Activated CD8-positive, alpha-beta T cell treated with anti-CD3 and anti-CD28 coated beads for 36 hours (primary cell): ENCODE measurements at regions not wholly inside any gene's neighbourhood (a gene's known extent, or its start where the extent isn't known, plus 50 kb on each side); places are given as distances from the start of the nearest gene placed in this dataset.

Source experiments
- ATAC-seq: fragments of 200-7000 bp; cut with Tn5 transposase; one replicate; pipeline ENCODE4 v1.10.0; 2021; ENCODE audit warnings: mild to moderate bottlenecking, moderate library complexity
- CTCF ChIA-PET: fragments of 350-600 bp; sonication (Branson Sonifier 250); formaldehyde crosslinking; loops from one replicate; lab custom pipeline; 2021; ENCODE audit warnings: antibody characterized with exemption; lab: Charles Lee
- POLR2A ChIA-PET: fragments of 350-600 bp; sonication (Branson Sonifier 250); formaldehyde crosslinking; loops from one replicate; lab custom pipeline; 2021; ENCODE audit warnings: antibody characterized with exemption; lab: Charles Lee
- DNase-seq: peaks from one replicate; pipeline ENCODE4 v3.0.0-alpha.2; 2020
- H3K27ac Mint-ChIP-seq: one replicate; pipeline ENCODE4 v1.8.0; 2021; ENCODE audit warnings: mild to moderate bottlenecking, mixed read lengths
- H3K27me3 Mint-ChIP-seq: one replicate; pipeline ENCODE4 v1.8.0; 2021; ENCODE audit warnings: mixed read lengths
- H3K36me3 Mint-ChIP-seq: one replicate; pipeline ENCODE4 v1.8.0; 2021; ENCODE audit warnings: low read depth, mixed read lengths
- H3K4me1 Mint-ChIP-seq: one replicate; pipeline ENCODE4 v1.8.0; 2021; ENCODE audit warnings: low read depth, mixed read lengths
- H3K4me3 Mint-ChIP-seq: one replicate; pipeline ENCODE4 v1.8.0; 2021; ENCODE audit warnings: mild to moderate bottlenecking, moderate library complexity, mixed read lengths
- H3K9me3 Mint-ChIP-seq: one replicate; pipeline ENCODE4 v1.8.0; 2021; ENCODE audit warnings: mixed read lengths
- CTCF ChIP-seq: fragments of 200-600 bp; IDR thresholded peaks from one replicate; pipeline ENCODE4 v1.8.0; 2022; ENCODE audit warnings: antibody characterized with exemption, mild to moderate bottlenecking
- intact Hi-C: fragments of 100-400 bp; cut with micrococcal nuclease; formaldehyde crosslinking; loops from one replicate; pipeline ENCODE4 v1.10.0; 2022

DNA sequence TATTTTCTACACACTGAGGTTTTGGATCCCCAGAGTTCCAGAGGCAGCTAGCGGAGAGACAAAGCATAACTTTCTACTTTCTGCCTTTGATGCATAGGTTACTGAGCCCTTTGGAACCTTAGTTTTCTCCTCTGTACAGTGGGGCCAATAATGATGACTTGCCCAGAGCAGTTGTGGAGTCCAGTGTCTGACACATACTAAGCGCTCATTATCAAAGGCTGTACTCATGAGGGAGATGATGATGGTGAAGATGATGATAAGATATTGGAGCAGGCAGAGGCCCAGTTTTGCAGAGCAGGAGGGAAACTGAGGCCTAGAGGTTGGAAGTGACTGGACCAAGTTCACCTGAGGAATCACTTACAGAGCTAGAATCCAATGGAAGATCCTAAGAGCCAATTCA lies 458.0 kb downstream of the MIAT start:
- no peaks in the 10 kb centered on the region for H3K4me1 Mint-ChIP-seq
- H3K4me3 Mint-ChIP-seq: no peak overlapping the region
- ChIA-PET POLR2A (no interaction called here), CTCF (no interaction called here)
- ATAC-seq (no peak), DNase-seq (no peak)
- intact Hi-C loops: no loop called here
- H3K9me3 Mint-ChIP-seq: peaks cover 2% of the 10 kb centered on the region
- no peak overlapping the region for H3K27ac Mint-ChIP-seq
- no peaks in the 10 kb centered on the region for H3K36me3 Mint-ChIP-seq
- TF ChIP-seq CTCF: no peak
- peaks cover 5% of the 10 kb centered on the region for H3K27me3 Mint-ChIP-seq

DNA sequence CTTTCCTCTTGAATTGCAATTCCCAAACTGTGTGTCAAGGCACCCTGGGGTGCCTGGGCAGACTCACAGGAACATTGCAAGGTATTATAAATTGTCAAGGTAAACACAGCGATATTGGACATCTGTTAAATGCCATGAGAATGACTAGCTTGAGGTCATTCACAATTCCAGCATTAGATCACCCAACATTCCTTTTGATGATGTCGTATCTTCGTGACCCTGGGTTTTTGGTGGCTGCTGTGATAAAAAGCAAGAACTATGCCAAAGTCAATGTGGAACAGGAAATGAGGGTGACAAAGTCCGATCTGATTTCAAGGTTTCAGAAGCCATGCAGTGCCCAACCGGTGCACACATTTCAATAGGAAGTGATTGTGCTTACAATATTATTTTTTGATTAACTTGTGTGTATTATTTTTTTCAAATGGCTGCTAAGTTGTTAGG lies 458.4 kb downstream of the MIAT start:
- H3K9me3 Mint-ChIP-seq: peaks cover 2% of the 10 kb centered on the region
- H3K27ac Mint-ChIP-seq: no peak overlapping the region
- POLR2A ChIA-PET: no interaction called here
- intact Hi-C loops: no loop called here
- no peaks in the 10 kb centered on the region for H3K36me3 Mint-ChIP-seq
- H3K4me3 Mint-ChIP-seq: no peak overlapping the region
- no peaks in the 10 kb centered on the region for H3K4me1 Mint-ChIP-seq
- peaks cover 5% of the 10 kb centered on the region for H3K27me3 Mint-ChIP-seq
- TF ChIP-seq CTCF: no peak
- CTCF ChIA-PET: no interaction called here
- DNase-seq (no peak), ATAC-seq (no peak)

DNA sequence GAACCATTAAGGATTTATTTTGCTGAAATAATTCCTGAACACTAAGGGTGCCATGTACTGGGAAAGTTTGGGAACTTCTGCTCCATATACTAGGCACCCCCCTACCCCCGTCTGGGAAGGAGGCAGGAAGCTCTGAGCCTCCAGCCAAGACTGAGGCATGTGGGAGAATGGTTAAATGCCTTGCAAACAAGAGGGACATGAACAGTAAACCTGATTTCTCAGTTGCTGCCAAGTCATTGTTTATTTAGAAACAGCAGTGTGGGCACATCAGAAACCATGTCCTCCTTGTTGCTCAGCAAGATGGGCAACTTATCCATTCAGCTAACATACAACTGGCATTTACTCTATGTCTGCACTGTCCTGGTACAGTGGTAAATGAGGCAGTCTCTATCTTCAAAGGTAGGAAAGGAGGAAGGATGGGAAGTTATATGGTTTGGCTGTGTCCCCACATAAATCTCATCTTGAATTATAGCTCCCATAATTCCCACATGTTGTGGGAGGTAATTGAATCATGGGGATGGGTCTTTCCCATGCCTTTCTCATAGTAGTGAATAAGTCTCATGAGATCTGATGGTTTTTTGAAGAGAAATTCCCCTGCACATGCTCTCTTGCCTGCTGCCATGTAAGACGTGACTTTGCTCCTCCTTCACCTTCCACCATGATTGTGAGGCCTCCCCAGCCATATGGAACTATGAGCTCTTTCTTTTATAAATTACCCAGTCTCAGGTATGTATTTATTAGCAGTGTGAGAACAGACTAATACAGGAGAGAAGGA lies 459.1 kb downstream of the MIAT start:
- Mint-ChIP-seq H3K36me3 (no peaks in the 10 kb centered on the region), H3K9me3 (peaks cover 2% of the 10 kb centered on the region), H3K27me3 (peaks cover 5% of the 10 kb centered on the region), H3K27ac (no peak overlapping the region), H3K4me3 (no peak overlapping the region), H3K4me1 (no peaks in the 10 kb centered on the region)
- ChIA-PET POLR2A (no interaction called here), CTCF (no interaction called here)
- TF ChIP-seq CTCF: no peak
- intact Hi-C loops: no loop called here
- ATAC-seq (no peak), DNase-seq (no peak)

DNA sequence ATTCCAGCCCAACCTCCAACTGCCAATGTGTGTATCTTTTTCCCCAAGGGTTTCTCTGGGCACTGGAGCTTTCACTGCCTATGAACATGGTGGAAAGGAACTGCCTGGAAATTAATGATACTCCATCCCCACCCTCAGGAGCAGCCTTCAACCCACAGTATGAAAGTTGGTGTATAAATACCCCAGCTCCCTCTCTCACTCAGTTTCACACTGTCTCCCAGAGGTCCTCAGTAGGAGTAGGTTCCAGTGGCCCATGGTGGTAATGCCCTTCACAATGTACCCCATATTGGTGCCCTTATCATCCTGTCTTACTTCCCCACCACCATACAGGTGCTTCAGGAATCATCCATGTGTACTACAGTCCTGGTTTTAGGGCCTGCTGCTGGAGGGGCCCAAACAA lies 462.6 kb downstream of the MIAT start:
- H3K36me3 Mint-ChIP-seq: no peaks in the 10 kb centered on the region
- DNase-seq (no peak), ATAC-seq (no peak)
- ChIA-PET POLR2A (interaction anchor here (0.6 kb wide), 1 partner anchor 15 kb away, joined by 3 read pairs; no protein-coding TSS in a partner anchor), CTCF (no interaction called here)
- H3K9me3 Mint-ChIP-seq: peaks cover 2% of the 10 kb centered on the region
- no peaks in the 10 kb centered on the region for H3K4me1 Mint-ChIP-seq
- TF ChIP-seq CTCF: no peak
- intact Hi-C loops: no loop called here
- H3K27me3 Mint-ChIP-seq: peaks cover 5% of the 10 kb centered on the region
- no peak overlapping the region for H3K4me3 Mint-ChIP-seq
- no peak overlapping the region for H3K27ac Mint-ChIP-seq

- intact Hi-C loops: no loop called here
Measured at GRCh38 chr22:27122574-27122973, 465.2 kb downstream of the MIAT start.

More at GRCh38 chr22:27122574-27122973, 465.2 kb downstream of the MIAT start:
- ATAC-seq (no peak), DNase-seq (no peak)
- Mint-ChIP-seq H3K27ac (no peak overlapping the region), H3K36me3 (no peaks in the 10 kb centered on the region), H3K9me3 (no peaks in the 10 kb centered on the region), H3K4me1 (no peaks in the 10 kb centered on the region), H3K27me3 (peaks cover 11% of the 10 kb centered on the region), H3K4me3 (no peak overlapping the region)
- no peak for TF ChIP-seq CTCF
- POLR2A ChIA-PET: no interaction called here
- CTCF ChIA-PET: no interaction called here
